Keratinocyte (primary cell): ENCODE measurements at regions not wholly inside any gene's neighbourhood (a gene's known extent, or its start where the extent isn't known, plus 50 kb on each side); places are given as distances from the start of the nearest gene placed in this dataset.

ENCODE experiments used
- DNase-seq: peaks from one replicate; pipeline ENCODE4 v3.0.0-alpha.2; 2011; ENCODE audit warnings: low read depth, missing footprints, low spot score
- FAIRE-seq: peaks from 2 replicates; lab custom pipeline; 2011; peaks lifted over from hg19 to GRCh38; lab: Jason Lieb, UNC
- H2AFZ ChIP-seq: 2 replicates; pipeline ENCODE4 v1.6.0; 2012; ENCODE audit warnings: low read length, control low read depth, inconsistent platforms; ENCODE audit not compliant: control insufficient read depth
- H3K27ac ChIP-seq: 2 replicates; pipeline ENCODE4 v1.5.1; 2011; ENCODE audit warnings: low read length; ENCODE audit not compliant: control insufficient read depth, insufficient read depth
- H3K27me3 ChIP-seq: 3 replicates; pipeline ENCODE4 v1.6.0; 2011; ENCODE audit warnings: low read length; ENCODE audit not compliant: control insufficient read depth, insufficient read depth; ENCODE audit errors: extremely low read depth
- H3K36me3 ChIP-seq, 2 experiments: 2 replicates in 1 of 2; 3 replicates in 1 of 2; pipeline ENCODE4 v1.5.1; 2011; ENCODE audit warnings: low read length in 2 of 2, mild to moderate bottlenecking in 1 of 2; ENCODE audit not compliant: control insufficient read depth in 2 of 2, insufficient read depth in 2 of 2; ENCODE audit errors: extremely low read depth in 1 of 2
- H3K4me1 ChIP-seq: 3 replicates; pipeline ENCODE4 v1.5.1; 2011; ENCODE audit warnings: low read length; ENCODE audit not compliant: control insufficient read depth, insufficient read depth; ENCODE audit errors: extremely low read depth
- H3K4me2 ChIP-seq: 3 replicates; pipeline ENCODE4 v1.6.0; 2011; ENCODE audit warnings: low read depth, low read length; ENCODE audit not compliant: control insufficient read depth, insufficient read depth; ENCODE audit errors: extremely low read depth
- H3K4me3 ChIP-seq, 3 experiments: fragments of 200-600 bp in 1 of 3; sonication (generic) in 1 of 3; 2 replicates in 2 of 3; 3 replicates in 1 of 3; pipeline ENCODE4 v1.5.1; 2011 to 2016; ENCODE audit warnings: low read length in 3 of 3, mild to moderate bottlenecking in 3 of 3, control low read depth in 2 of 3, inconsistent platforms in 1 of 3, low read depth in 1 of 3, mixed read lengths in 1 of 3, mixed run types in 1 of 3, moderate library complexity in 1 of 3; ENCODE audit not compliant: control insufficient read depth in 2 of 3, insufficient read depth in 2 of 3; ENCODE audit errors: extremely low read depth in 1 of 3
- H3K79me2 ChIP-seq: 2 replicates; pipeline ENCODE4 v1.6.0; 2012; ENCODE audit warnings: low read length; ENCODE audit not compliant: control insufficient read depth, insufficient read depth
- H3K9ac ChIP-seq: 3 replicates; pipeline ENCODE4 v1.6.0; 2011; ENCODE audit warnings: low read length; ENCODE audit not compliant: control insufficient read depth, insufficient read depth; ENCODE audit errors: extremely low read depth
- H3K9me1 ChIP-seq: 3 replicates; pipeline ENCODE4 v1.6.0; 2011; ENCODE audit warnings: low read length; ENCODE audit not compliant: control insufficient read depth, insufficient read depth; ENCODE audit errors: extremely low read depth
- H3K9me3 ChIP-seq: 2 replicates; pipeline ENCODE4 v1.5.1; 2012; ENCODE audit warnings: low read depth, low read length; ENCODE audit not compliant: control insufficient read depth
- H4K20me1 ChIP-seq: 3 replicates; pipeline ENCODE4 v1.6.0; 2011; ENCODE audit warnings: low read length; ENCODE audit not compliant: control insufficient read depth, insufficient read depth; ENCODE audit errors: extremely low read depth
- EZH2 ChIP-seq: IDR thresholded peaks from one replicate; pipeline ENCODE4 v1.6.1; 2012; ENCODE audit warnings: inconsistent platforms, mild to moderate bottlenecking, low read length, moderate library complexity
- dilution Hi-C: fragments of 300-500 bp; cut with MboI; formaldehyde crosslinking; loops from one replicate; pipeline ENCODE4 v1.7.0; 2020; ENCODE audit warnings: low sequenced_read_pairs; ENCODE audit not compliant: extremely low pct_ligation_motif_present
- TF ChIP-seq, protein P1 (sequence below), 3 experiments: IDR thresholded peaks in 1 of 3; conservative IDR thresholded peaks in 1 of 3; optimal IDR thresholded peaks in 1 of 3; 2 replicates in 2 of 3; 3 replicates in 1 of 3; pipeline versions ENCODE3 to v1.5.1; 2011; ENCODE audit warnings: low read length in 3 of 3, mild to moderate bottlenecking in 3 of 3, moderate library complexity in 2 of 3, control low read depth in 1 of 3, inconsistent platforms in 1 of 3; ENCODE audit not compliant: insufficient read depth in 2 of 3; ENCODE audit errors: extremely low read depth in 1 of 3

DNA sequence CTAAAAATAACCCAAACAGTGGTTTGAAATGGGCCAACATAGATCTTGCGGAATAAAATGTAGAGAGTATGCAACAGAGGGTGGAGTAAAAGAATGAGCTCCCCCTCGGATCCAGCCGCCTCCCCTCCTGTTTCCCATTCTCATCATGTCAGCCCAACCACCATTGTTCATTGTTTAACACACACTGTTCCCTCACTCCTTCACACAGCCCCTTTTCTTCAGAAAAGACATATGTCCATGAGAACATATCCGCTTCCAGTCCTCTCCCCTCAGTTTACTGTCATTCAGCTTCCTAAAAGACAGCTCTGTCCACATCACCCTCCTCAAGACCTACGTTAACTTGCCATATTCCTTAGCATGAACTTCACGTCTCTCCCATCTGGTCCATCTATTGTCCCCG is 62.9 kb upstream of the SERTAD2 start:
- dilution Hi-C loops, result no loop called here
- DNase-seq (no peak), FAIRE-seq (no peak)
- Histone ChIP-seq H3K9me3 (no peaks in the 10 kb centered on the region), H3K4me3 (no peak overlapping the region), H3K36me3 (no peaks in the 10 kb centered on the region), H2AFZ (no peak overlapping the region), H3K4me2 (no peak overlapping the region), H3K9me1 (no peaks in the 10 kb centered on the region), H3K9ac (no peak overlapping the region), H3K79me2 (no peaks in the 10 kb centered on the region), H4K20me1 (no peaks in the 10 kb centered on the region), H3K4me1 (no peaks in the 10 kb centered on the region), H3K27ac (no peak overlapping the region), H3K27me3 (no peaks in the 10 kb centered on the region)
- no peak for TF ChIP-seq EZH2

DNA sequence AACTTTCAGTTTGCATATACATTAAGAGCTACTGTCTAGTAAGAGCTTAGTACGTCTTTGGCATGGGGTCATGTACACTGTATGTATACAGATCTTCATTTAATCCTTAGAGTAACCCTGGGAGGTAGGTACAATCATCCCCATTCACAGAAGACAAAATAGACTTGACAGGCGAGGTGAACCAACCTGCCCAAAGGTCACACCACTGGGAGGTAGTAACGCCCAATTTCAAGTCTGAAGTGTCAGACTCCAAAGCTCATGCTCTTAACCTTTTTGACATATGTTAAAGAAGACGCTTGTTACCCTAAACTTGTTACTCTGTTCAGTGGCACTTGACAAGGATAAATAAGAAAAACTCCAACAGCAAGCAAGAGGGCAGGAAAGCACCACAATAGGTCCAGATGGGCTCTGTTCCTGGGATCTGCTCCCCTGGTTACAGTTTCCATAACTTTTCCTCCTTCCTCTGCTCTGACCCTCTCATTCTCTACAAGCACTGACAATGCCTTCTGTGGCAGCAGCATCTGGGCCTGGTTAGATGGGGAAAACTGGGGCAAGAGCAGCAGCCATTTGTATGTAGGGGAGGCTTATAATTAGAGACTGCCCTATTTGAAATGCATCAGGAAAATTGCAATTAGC is 64.7 kb upstream of the SERTAD2 start:
- Histone ChIP-seq H3K27me3 (no peaks in the 10 kb centered on the region), H3K27ac (no peak overlapping the region), H3K9me3 (no peaks in the 10 kb centered on the region), H3K79me2 (no peaks in the 10 kb centered on the region), H3K36me3 (no peaks in the 10 kb centered on the region), H4K20me1 (no peaks in the 10 kb centered on the region), H3K4me3 (no peak overlapping the region), H3K4me2 (no peak overlapping the region), H2AFZ (no peak overlapping the region), H3K9ac (no peak overlapping the region), H3K9me1 (no peaks in the 10 kb centered on the region), H3K4me1 (no peaks in the 10 kb centered on the region)
- no peak for DNase-seq
- dilution Hi-C loops, result no loop called here
- FAIRE-seq, result no peak
- no peak for TF ChIP-seq EZH2
- TF ChIP-seq, protein P1, sequence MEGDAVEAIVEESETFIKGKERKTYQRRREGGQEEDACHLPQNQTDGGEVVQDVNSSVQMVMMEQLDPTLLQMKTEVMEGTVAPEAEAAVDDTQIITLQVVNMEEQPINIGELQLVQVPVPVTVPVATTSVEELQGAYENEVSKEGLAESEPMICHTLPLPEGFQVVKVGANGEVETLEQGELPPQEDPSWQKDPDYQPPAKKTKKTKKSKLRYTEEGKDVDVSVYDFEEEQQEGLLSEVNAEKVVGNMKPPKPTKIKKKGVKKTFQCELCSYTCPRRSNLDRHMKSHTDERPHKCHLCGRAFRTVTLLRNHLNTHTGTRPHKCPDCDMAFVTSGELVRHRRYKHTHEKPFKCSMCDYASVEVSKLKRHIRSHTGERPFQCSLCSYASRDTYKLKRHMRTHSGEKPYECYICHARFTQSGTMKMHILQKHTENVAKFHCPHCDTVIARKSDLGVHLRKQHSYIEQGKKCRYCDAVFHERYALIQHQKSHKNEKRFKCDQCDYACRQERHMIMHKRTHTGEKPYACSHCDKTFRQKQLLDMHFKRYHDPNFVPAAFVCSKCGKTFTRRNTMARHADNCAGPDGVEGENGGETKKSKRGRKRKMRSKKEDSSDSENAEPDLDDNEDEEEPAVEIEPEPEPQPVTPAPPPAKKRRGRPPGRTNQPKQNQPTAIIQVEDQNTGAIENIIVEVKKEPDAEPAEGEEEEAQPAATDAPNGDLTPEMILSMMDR (optimal IDR thresholded peaks at IDR 0.05 in 1 of 3, IDR thresholded peaks at IDR 0.05 in 1 of 3, conservative IDR thresholded peaks at IDR 0.05 in 1 of 3; ENCODE audit: extremely low read depth in 1 of 3, insufficient read depth in 2 of 3, low read length in 3 of 3), result no peak
